ENCODE measurements at regions not wholly inside any gene's neighbourhood (a gene's known extent, or its start where the extent isn't known, plus 50 kb on each side); places are given as distances from the start of the nearest gene placed in this dataset.

DNA sequence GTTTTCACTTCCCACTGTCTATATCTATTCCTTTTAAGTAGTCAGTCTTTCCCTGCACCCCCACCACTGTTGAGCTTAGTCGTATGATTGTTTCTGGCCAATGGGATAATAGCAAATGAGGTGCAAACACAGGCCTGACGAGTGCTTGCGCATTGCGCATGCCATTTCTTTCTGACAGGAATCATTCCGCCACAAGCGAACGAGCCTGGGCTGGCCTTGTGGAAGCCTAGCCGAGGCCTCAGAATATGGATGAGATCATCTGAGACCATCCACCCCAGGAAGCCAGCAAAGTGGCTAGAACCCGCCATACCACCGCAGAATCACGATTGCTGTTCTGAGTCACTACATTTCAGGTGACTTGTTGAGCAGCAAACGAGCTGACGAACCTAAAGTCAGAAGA lies 52.2 kb upstream of the PRL start:
- Histone ChIP-seq H3K4me3 (ENCODE audit: low read depth, low read length, poor library complexity, severe bottlenecking) (no peak overlapping the region), H3K4me1 (ENCODE audit: insufficient read depth, low read length, poor library complexity, severe bottlenecking) (no peaks in the 10 kb centered on the region), H3K36me3 (ENCODE audit: insufficient read depth, low read length, poor library complexity, severe bottlenecking) (no peaks in the 10 kb centered on the region), H3K9me3 (ENCODE audit: low read depth, low read length, poor library complexity, severe bottlenecking) (no peaks in the 10 kb centered on the region), H3K27ac (ENCODE audit: low read depth, low read length, poor library complexity, severe bottlenecking) (no peak overlapping the region), H3K27me3 (replicated peaks; ENCODE audit: insufficient read depth, low read depth, low read length, poor library complexity) (no peaks in the 10 kb centered on the region)
- BruUV-seq (replicated peaks): no TSS peak
- TF ChIP-seq, protein P1, sequence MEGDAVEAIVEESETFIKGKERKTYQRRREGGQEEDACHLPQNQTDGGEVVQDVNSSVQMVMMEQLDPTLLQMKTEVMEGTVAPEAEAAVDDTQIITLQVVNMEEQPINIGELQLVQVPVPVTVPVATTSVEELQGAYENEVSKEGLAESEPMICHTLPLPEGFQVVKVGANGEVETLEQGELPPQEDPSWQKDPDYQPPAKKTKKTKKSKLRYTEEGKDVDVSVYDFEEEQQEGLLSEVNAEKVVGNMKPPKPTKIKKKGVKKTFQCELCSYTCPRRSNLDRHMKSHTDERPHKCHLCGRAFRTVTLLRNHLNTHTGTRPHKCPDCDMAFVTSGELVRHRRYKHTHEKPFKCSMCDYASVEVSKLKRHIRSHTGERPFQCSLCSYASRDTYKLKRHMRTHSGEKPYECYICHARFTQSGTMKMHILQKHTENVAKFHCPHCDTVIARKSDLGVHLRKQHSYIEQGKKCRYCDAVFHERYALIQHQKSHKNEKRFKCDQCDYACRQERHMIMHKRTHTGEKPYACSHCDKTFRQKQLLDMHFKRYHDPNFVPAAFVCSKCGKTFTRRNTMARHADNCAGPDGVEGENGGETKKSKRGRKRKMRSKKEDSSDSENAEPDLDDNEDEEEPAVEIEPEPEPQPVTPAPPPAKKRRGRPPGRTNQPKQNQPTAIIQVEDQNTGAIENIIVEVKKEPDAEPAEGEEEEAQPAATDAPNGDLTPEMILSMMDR (conservative IDR thresholded peaks at IDR 0.05; ENCODE audit: low read depth, low read length): no peak
- TF ChIP-seq EZH2 (IDR thresholded peaks at IDR 0.05; ENCODE audit: borderline replicate concordance, low read depth, low read length, poor library complexity, severe bottlenecking): no peak
- intact Hi-C loops (cut with micrococcal nuclease; ENCODE audit: unreplicated experiment): no loop called here
- ChIA-PET POLR2A (ENCODE audit: low non-redundant PET) (no interaction called here), CTCF (no interaction called here)
- DNase-seq (ENCODE audit: low spot score): no peak

DNA sequence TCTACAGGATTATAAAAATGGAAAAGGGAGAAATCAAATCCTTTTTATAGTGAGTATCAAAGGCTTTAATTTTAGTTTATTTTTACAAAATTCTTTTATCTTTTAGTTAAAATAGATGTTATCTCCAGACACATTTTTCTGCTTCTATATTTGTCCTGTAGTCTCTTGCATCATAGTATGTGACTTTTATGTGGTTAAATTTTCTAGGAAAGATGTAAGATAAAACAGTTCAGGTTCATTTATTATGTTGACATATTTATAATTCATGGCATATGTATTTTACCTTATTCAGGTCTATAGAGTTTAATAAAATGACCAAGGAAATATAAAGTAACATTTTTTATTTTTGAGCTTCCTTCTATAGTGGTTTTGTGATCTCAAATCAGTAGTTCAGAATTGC lies 52.7 kb upstream of the PRL start:
- intact Hi-C loops (cut with micrococcal nuclease; ENCODE audit: unreplicated experiment): no loop called here
- CTCF ChIA-PET: no interaction called here
- Histone ChIP-seq H3K4me3 (ENCODE audit: low read depth, low read length, poor library complexity, severe bottlenecking) (no peak overlapping the region), H3K27ac (ENCODE audit: low read depth, low read length, poor library complexity, severe bottlenecking) (no peak overlapping the region), H3K4me1 (ENCODE audit: insufficient read depth, low read length, poor library complexity, severe bottlenecking) (no peaks in the 10 kb centered on the region), H3K9me3 (ENCODE audit: low read depth, low read length, poor library complexity, severe bottlenecking) (no peaks in the 10 kb centered on the region), H3K27me3 (replicated peaks; ENCODE audit: insufficient read depth, low read depth, low read length, poor library complexity) (no peaks in the 10 kb centered on the region), H3K36me3 (ENCODE audit: insufficient read depth, low read length, poor library complexity, severe bottlenecking) (no peaks in the 10 kb centered on the region)
- POLR2A ChIA-PET (ENCODE audit: low non-redundant PET): no interaction called here
- BruUV-seq (replicated peaks): no TSS peak
- no peak for DNase-seq (ENCODE audit: low spot score)
- TF ChIP-seq EZH2 (IDR thresholded peaks at IDR 0.05; ENCODE audit: borderline replicate concordance, low read depth, low read length, poor library complexity, severe bottlenecking): no peak
- TF ChIP-seq, protein P1 (conservative IDR thresholded peaks at IDR 0.05; ENCODE audit: low read depth, low read length): no peak

DNA sequence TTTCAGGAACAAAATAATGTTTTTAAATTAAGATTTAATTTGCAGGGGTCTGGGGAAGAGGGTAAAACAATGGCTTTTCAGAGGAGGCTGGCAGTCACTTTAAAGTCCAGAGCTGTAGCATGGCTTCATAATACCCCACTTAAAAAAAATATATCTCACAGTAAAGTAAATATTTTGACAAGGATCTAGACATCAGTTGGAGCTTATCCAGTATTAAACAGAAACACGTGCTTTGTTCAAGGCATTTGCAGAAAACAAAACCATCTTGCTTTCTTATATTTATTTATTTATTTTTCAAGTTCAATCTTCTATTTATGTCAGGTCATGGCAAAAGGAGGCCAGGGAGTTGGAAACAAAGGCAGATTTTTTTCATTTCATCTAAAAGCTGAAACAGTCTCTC lies 53.3 kb upstream of the PRL start:
- Histone ChIP-seq H3K4me3 (ENCODE audit: low read depth, low read length, poor library complexity, severe bottlenecking) (no peak overlapping the region), H3K27ac (ENCODE audit: low read depth, low read length, poor library complexity, severe bottlenecking) (no peak overlapping the region), H3K27me3 (replicated peaks; ENCODE audit: insufficient read depth, low read depth, low read length, poor library complexity) (no peaks in the 10 kb centered on the region), H3K9me3 (ENCODE audit: low read depth, low read length, poor library complexity, severe bottlenecking) (no peaks in the 10 kb centered on the region), H3K4me1 (ENCODE audit: insufficient read depth, low read length, poor library complexity, severe bottlenecking) (no peaks in the 10 kb centered on the region), H3K36me3 (ENCODE audit: insufficient read depth, low read length, poor library complexity, severe bottlenecking) (no peaks in the 10 kb centered on the region)
- POLR2A ChIA-PET (ENCODE audit: low non-redundant PET): no interaction called here
- intact Hi-C loops (cut with micrococcal nuclease; ENCODE audit: unreplicated experiment): no loop called here
- TF ChIP-seq, protein P1 (conservative IDR thresholded peaks at IDR 0.05; ENCODE audit: low read depth, low read length): no peak
- no peak for TF ChIP-seq EZH2 (IDR thresholded peaks at IDR 0.05; ENCODE audit: borderline replicate concordance, low read depth, low read length, poor library complexity, severe bottlenecking)
- BruUV-seq (replicated peaks): no TSS peak
- DNase-seq (ENCODE audit: low spot score): no peak
- CTCF ChIA-PET: no interaction called here

Measured in A673 (cell line).